ENCODE measurements at regions not wholly inside any gene's neighbourhood (a gene's known extent, or its start where the extent isn't known, plus 50 kb on each side); places are given as distances from the start of the nearest gene placed in this dataset.

- 2% methylated on average over 3 of the region's 3 CpGs for WGBS (ENCODE audit: insufficient coverage, insufficient replicate concordance, low lambda C conversion rate, missing lambda C conversion rate)
- DNase-seq (ENCODE audit: low read depth, low spot score) (no peak), ATAC-seq (peak; percentile 64), FAIRE-seq (peak; percentile 59)
- Histone ChIP-seq H3K9ac (ENCODE audit: control insufficient read depth, insufficient read depth, low read length) (no peak overlapping the region), H3K27me3 (replicated peaks in 1 of 2; ENCODE audit: control insufficient read depth in 2 of 2, insufficient read depth in 2 of 2, low read length in 1 of 2) (no peaks in the 10 kb centered on the region), H3K79me2 (ENCODE audit: control insufficient read depth, insufficient read depth, low read length) (no peaks in the 10 kb centered on the region), H3K36me3 (ENCODE audit: control insufficient read depth in 2 of 2, insufficient read depth in 2 of 2, low read length in 1 of 2) (no peaks in the 10 kb centered on the region), H3K9me3 (replicated peaks; ENCODE audit: control insufficient read depth, insufficient read depth, low read length) (no peaks in the 10 kb centered on the region; the same call in 2 of the 3 replicates), H2AFZ (ENCODE audit: control insufficient read depth, low read depth, low read length) (peak overlapping the region; percentile 15), H3K27ac (ENCODE audit: control insufficient read depth, insufficient read depth) (no peak overlapping the region), H3K4me1 (ENCODE audit: control insufficient read depth, insufficient read depth, low read length) (no peaks in the 10 kb centered on the region), H3K4me2 (ENCODE audit: control insufficient read depth, insufficient read depth) (no peak overlapping the region), H3K4me3 (no peak overlapping the region), H4K20me1 (ENCODE audit: control insufficient read depth, insufficient read depth) (no peaks in the 10 kb centered on the region)
- ChIA-PET RAD21 (ENCODE audit: unreplicated experiment) (no interaction called here), POLR2A (interaction anchor here (1.2 kb wide), 1 partner anchor 9 kb away, joined by 3 read pairs; no protein-coding TSS in a partner anchor), SMC1A (ENCODE audit: uncharacterized antibody, unreplicated experiment) (interaction anchor here (1.0 to 1.2 kb wide), 2 partner anchors 9 to 66 kb away, joined by 3 to 4 read pairs; no protein-coding TSS in a partner anchor), CTCF (interaction anchor here (1.0 kb wide), 1 partner anchor 24 kb away, joined by 3 read pairs; no protein-coding TSS in a partner anchor)
- TF ChIP-seq PKNOX1 (IDR thresholded peaks at IDR 0.05): no peak
- TF ChIP-seq NRF1 (conservative IDR thresholded peaks at IDR 0.05; ENCODE audit: low read depth, low read length): no peak
- TF ChIP-seq JUNB (IDR thresholded peaks at IDR 0.05): peak; percentile 63
- TF ChIP-seq FOXM1 (IDR thresholded peaks at IDR 0.05; ENCODE audit: low read depth, low read length): 0 out of 2 replicates have a peak, but pooled peaks have one; percentile 27
- TF ChIP-seq MEF2A (IDR thresholded peaks at IDR 0.05; ENCODE audit: insufficient read depth, low read depth, low read length): 0 out of 2 replicates have a peak, but pooled peaks have one; percentile 6
- TF ChIP-seq ASH2L (IDR thresholded peaks at IDR 0.05; ENCODE audit: borderline replicate concordance, low read depth): no peak
- 0 out of 2 replicates have a peak, but pooled peaks have one; percentile 12 for TF ChIP-seq RUNX3 (IDR thresholded peaks at IDR 0.05; ENCODE audit: low read length)
- TF ChIP-seq ETV6 (conservative IDR thresholded peaks at IDR 0.05 in 1 of 2, IDR thresholded peaks at IDR 0.05 in 1 of 2; ENCODE audit: borderline replicate concordance in 1 of 2, low read depth in 1 of 2): peak in 1 of 2 experiments; percentile 30; a peak in 1 of 4 replicates
- TF ChIP-seq MYB (IDR thresholded peaks at IDR 0.05; ENCODE audit: borderline replicate concordance, low read depth, low read length): no peak
- TF ChIP-seq MXI1 (IDR thresholded peaks at IDR 0.05; ENCODE audit: low read depth, low read length): no peak
- peak; percentile 48 for TF ChIP-seq CREM (IDR thresholded peaks at IDR 0.05; ENCODE audit: low read depth)
- in situ Hi-C loops (cut with MboI) (loop anchor here (25.0 kb wide), 1 partner anchor 1205 kb away; no protein-coding TSS in a partner anchor), intact Hi-C loops (cut with micrococcal nuclease; ENCODE audit: unreplicated experiment) (loop anchor here (2.0 kb wide), 1 partner anchor 322 kb away; no protein-coding TSS in a partner anchor)
- no TSS peak for BruUV-seq (replicated peaks)
Measured at GRCh38 chr18:38932752-38933151, 1367.2 kb upstream of the CELF4 start.

Measured in GM12878 (cell line).